Neural progenitor cell (in vitro differentiated cells): ENCODE measurements at regions not wholly inside any gene's neighbourhood (a gene's known extent, or its start where the extent isn't known, plus 50 kb on each side); places are given as distances from the start of the nearest gene placed in this dataset. TPM values are rescaled to one million over a fixed set of nuclear protein-coding genes. Genes with fewer than 3 reads are reported as not detected.

ENCODE experiments used
- DNase-seq: peaks from one replicate; pipeline ENCODE4 v3.0.0-alpha.2; 2016; ENCODE audit warnings: low spot score
- H2AFZ ChIP-seq: fragments of 200-600 bp; sonication (generic); replicated peaks from 2 replicates; pipeline ENCODE4 v1.6.1; 2016; ENCODE audit warnings: antibody characterized with exemption
- H3F3A ChIP-seq: fragments of 200-600 bp; sonication (generic); 2 replicates; pipeline ENCODE4 v1.6.1; 2016; ENCODE audit warnings: antibody characterized with exemption, low read depth
- H3K27ac ChIP-seq: fragments of 200-600 bp; sonication (generic); 2 replicates; pipeline ENCODE4 v1.5.1; 2016; ENCODE audit warnings: mild to moderate bottlenecking
- H3K27me3 ChIP-seq: fragments of 200-600 bp; sonication (generic); 2 replicates; pipeline ENCODE4 v1.6.1; 2016; ENCODE audit warnings: mild to moderate bottlenecking, moderate library complexity
- H3K36me3 ChIP-seq: fragments of 200-600 bp; sonication (generic); 2 replicates; pipeline ENCODE4 v1.5.1; 2016
- H3K4me1 ChIP-seq: fragments of 200-600 bp; sonication (generic); 2 replicates; pipeline ENCODE4 v1.6.1; 2016; ENCODE audit warnings: mixed run types
- H3K4me2 ChIP-seq: fragments of 200-600 bp; sonication (generic); 2 replicates; pipeline ENCODE4 v1.6.1; 2016
- H3K4me3 ChIP-seq: fragments of 200-600 bp; sonication (generic); 2 replicates; pipeline ENCODE4 v1.5.1; 2016
- H3K79me2 ChIP-seq: fragments of 200-600 bp; sonication (generic); 2 replicates; pipeline ENCODE4 v1.6.1; 2016; ENCODE audit warnings: low read depth
- H3K9ac ChIP-seq: fragments of 200-600 bp; sonication (generic); 2 replicates; pipeline ENCODE4 v1.6.1; 2016
- H3K9me3 ChIP-seq: fragments of 200-600 bp; sonication (generic); 2 replicates; pipeline ENCODE4 v1.5.1; 2016; ENCODE audit warnings: low read depth
- H4K20me1 ChIP-seq: fragments of 200-600 bp; sonication (generic); 2 replicates; pipeline ENCODE4 v1.6.1; 2016; ENCODE audit warnings: low read depth
- H3K27ac Mint-ChIP-seq: 3 replicates; pipeline ENCODE4 v1.8.0; 2021; ENCODE audit warnings: mixed read lengths
- H3K27me3 Mint-ChIP-seq: 2 replicates; pipeline ENCODE4 v1.8.0; 2022; ENCODE audit warnings: low read depth, mild to moderate bottlenecking, inconsistent platforms, moderate library complexity, mixed read lengths; ENCODE audit not compliant: insufficient read depth
- H3K36me3 Mint-ChIP-seq: 3 replicates; pipeline ENCODE4 v1.8.0; 2021; ENCODE audit warnings: mixed read lengths
- H3K4me1 Mint-ChIP-seq: 3 replicates; pipeline ENCODE4 v1.8.0; 2021; ENCODE audit warnings: mixed read lengths
- H3K4me3 Mint-ChIP-seq: 3 replicates; pipeline ENCODE4 v1.8.0; 2021; ENCODE audit warnings: mild to moderate bottlenecking, moderate library complexity, mixed read lengths
- H3K9me3 Mint-ChIP-seq: 3 replicates; pipeline ENCODE4 v1.8.0; 2020; ENCODE audit warnings: mixed read lengths
- EZH2 ChIP-seq: fragments of 200-600 bp; sonication (generic); IDR thresholded peaks from 2 replicates; pipeline ENCODE4 v1.6.1; 2017; ENCODE audit warnings: antibody characterized with exemption, mild to moderate bottlenecking, moderate library complexity
- EZH2phosphoT487 ChIP-seq: fragments of 200-600 bp; sonication (generic); IDR thresholded peaks from 2 replicates; pipeline ENCODE4 v1.6.1; 2017; ENCODE audit warnings: antibody characterized with exemption
- small RNA-seq: library from RNA; depleted of rRNA; stranded (forward); fragments of <200 nt; gene quantifications from one replicate; pipeline ENCODE3, GENCODE V24; 2015
- TF ChIP-seq, protein P1 (sequence below): fragments of 200-600 bp; sonication (generic); IDR thresholded peaks from 2 replicates; pipeline ENCODE4 v1.5.1; 2017; ENCODE audit warnings: antibody characterized with exemption, mild to moderate bottlenecking

DNA sequence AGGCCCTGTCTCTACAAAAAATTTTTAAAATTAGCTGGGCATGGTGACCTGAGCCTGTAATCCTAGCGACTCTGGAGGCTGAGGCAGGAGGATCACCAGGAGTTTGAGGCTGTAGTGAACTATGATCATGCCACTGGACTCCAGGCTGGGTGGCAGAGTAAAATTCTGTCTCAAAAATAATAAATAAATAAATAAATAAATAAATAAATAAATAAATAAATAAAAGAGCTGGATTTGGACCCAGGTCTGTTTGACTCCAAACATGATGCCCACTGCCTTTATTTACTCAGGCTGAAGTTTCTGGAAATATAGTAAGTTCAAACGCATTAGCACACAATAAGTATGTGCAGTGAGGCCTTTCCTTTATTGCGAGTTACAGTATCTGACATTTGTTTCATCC, 75.0 kb downstream of the THNSL2 start:
- H3K36me3 Mint-ChIP-seq: no peaks in the 10 kb centered on the region
- no peak overlapping the region for H2AFZ ChIP-seq
- H3K27ac ChIP-seq: no peak overlapping the region
- H4K20me1 ChIP-seq: no peaks in the 10 kb centered on the region
- peaks cover 19% of the 10 kb centered on the region for H3K27me3 Mint-ChIP-seq
- peaks cover 4% of the 10 kb centered on the region for H3K4me1 Mint-ChIP-seq
- H3K4me3 ChIP-seq: no peak overlapping the region
- no peak overlapping the region for H3K4me2 ChIP-seq
- H3K9ac ChIP-seq: no peak overlapping the region
- no peaks in the 10 kb centered on the region for H3K4me1 ChIP-seq
- H3K79me2 ChIP-seq: no peaks in the 10 kb centered on the region
- H3K36me3 ChIP-seq: no peaks in the 10 kb centered on the region
- no peaks in the 10 kb centered on the region for H3K9me3 ChIP-seq
- no peaks in the 10 kb centered on the region for H3K27me3 ChIP-seq
- H3K27ac Mint-ChIP-seq: no peak overlapping the region
- no peaks in the 10 kb centered on the region for H3F3A ChIP-seq
- H3K9me3 Mint-ChIP-seq: peaks cover 21% of the 10 kb centered on the region
- H3K4me3 Mint-ChIP-seq: no peak overlapping the region
- DNase-seq: no peak
- TF ChIP-seq EZH2phosphoT487 (no peak), EZH2 (no peak)
- TF ChIP-seq, protein P1, sequence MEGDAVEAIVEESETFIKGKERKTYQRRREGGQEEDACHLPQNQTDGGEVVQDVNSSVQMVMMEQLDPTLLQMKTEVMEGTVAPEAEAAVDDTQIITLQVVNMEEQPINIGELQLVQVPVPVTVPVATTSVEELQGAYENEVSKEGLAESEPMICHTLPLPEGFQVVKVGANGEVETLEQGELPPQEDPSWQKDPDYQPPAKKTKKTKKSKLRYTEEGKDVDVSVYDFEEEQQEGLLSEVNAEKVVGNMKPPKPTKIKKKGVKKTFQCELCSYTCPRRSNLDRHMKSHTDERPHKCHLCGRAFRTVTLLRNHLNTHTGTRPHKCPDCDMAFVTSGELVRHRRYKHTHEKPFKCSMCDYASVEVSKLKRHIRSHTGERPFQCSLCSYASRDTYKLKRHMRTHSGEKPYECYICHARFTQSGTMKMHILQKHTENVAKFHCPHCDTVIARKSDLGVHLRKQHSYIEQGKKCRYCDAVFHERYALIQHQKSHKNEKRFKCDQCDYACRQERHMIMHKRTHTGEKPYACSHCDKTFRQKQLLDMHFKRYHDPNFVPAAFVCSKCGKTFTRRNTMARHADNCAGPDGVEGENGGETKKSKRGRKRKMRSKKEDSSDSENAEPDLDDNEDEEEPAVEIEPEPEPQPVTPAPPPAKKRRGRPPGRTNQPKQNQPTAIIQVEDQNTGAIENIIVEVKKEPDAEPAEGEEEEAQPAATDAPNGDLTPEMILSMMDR: no peak

DNA sequence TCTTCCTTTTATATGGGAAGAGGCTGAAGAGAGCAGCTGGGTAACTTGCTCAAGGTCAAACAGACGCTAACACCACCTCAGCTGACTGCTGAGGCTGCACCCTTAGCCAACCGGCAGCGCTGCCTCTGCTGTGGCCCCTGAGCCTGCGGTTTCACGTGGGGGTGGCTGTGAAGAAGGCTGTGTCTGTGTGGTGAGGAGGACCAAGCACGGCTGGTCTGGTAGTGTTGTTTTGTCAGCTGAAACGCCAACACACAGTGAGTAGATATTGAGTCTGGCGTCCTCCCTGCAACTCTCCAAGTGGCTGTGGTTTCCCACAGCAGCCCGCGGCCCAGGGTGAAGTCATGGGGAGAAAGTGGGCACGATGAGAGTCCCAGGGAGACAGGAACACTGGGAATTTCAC, 69.6 kb downstream of the THNSL2 start:
- Histone ChIP-seq H3K27ac (no peak overlapping the region), H3K36me3 (no peaks in the 10 kb centered on the region), H3K9ac (no peak overlapping the region), H3K4me1 (no peaks in the 10 kb centered on the region), H3K9me3 (no peaks in the 10 kb centered on the region), H3F3A (no peaks in the 10 kb centered on the region), H4K20me1 (no peaks in the 10 kb centered on the region), H3K79me2 (no peaks in the 10 kb centered on the region), H3K27me3 (no peaks in the 10 kb centered on the region), H3K4me3 (no peak overlapping the region), H2AFZ (no peak overlapping the region), H3K4me2 (no peak overlapping the region)
- H3K36me3 Mint-ChIP-seq: no peaks in the 10 kb centered on the region
- H3K9me3 Mint-ChIP-seq: peaks cover 25% of the 10 kb centered on the region
- H3K27me3 Mint-ChIP-seq: peaks cover 6% of the 10 kb centered on the region
- no peaks in the 10 kb centered on the region for H3K4me1 Mint-ChIP-seq
- DNase-seq: no peak
- TF ChIP-seq, protein P1: no peak
- TF ChIP-seq EZH2 (no peak), EZH2phosphoT487 (no peak)
- no peak overlapping the region for H3K4me3 Mint-ChIP-seq
- peak overlapping the region; percentile 27 for H3K27ac Mint-ChIP-seq

DNA sequence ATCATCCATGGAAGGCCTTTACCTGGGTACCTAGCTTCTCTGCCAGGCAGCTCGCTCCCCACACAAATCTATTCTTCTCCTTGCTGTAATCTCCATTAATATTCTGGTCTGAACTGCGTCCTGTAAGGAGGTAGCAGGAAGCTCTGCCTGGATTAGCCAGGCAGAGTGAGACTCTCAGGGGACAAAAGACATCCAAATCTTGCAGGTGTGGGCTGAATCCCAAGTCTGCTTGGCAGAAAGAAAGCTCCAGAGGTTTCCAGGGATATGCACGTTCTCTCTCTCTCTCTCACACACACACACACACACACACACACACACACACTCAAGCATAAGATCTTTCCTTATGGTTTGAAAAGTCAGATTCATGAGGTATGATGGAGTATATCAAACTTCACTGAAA, 66.5 kb downstream of the THNSL2 start:
- Histone ChIP-seq H2AFZ (no peak overlapping the region), H3K9ac (no peak overlapping the region), H3F3A (no peaks in the 10 kb centered on the region), H4K20me1 (no peaks in the 10 kb centered on the region), H3K27me3 (no peaks in the 10 kb centered on the region), H3K79me2 (no peaks in the 10 kb centered on the region), H3K36me3 (peaks cover 3% of the 10 kb centered on the region), H3K27ac (no peak overlapping the region), H3K4me1 (no peaks in the 10 kb centered on the region), H3K9me3 (no peaks in the 10 kb centered on the region), H3K4me2 (no peak overlapping the region), H3K4me3 (no peak overlapping the region)
- no peaks in the 10 kb centered on the region for H3K36me3 Mint-ChIP-seq
- H3K27me3 Mint-ChIP-seq: peaks cover 3% of the 10 kb centered on the region
- peaks cover 10% of the 10 kb centered on the region for H3K9me3 Mint-ChIP-seq
- peaks cover 2% of the 10 kb centered on the region for H3K4me1 Mint-ChIP-seq
- DNase-seq: no peak
- TF ChIP-seq, protein P1: no peak
- TF ChIP-seq EZH2phosphoT487 (no peak), EZH2 (no peak)
- H3K27ac Mint-ChIP-seq: no peak overlapping the region
- no peak overlapping the region for H3K4me3 Mint-ChIP-seq

Small RNA genes in the stretch of these regions (small RNA-seq; reads per million reads assigned to genes)
- gene RF00026 (not detected), gene RNU6-1168P (not detected)
